HG03565 (cell line): ENCODE measurements at regions not wholly inside any gene's neighbourhood (a gene's known extent, or its start where the extent isn't known, plus 50 kb on each side); places are given as distances from the start of the nearest gene placed in this dataset.

Experiments used
- ATAC-seq: cut with Tn5 transposase; IDR thresholded peaks from one replicate; pipeline ENCODE4 v1.9.1; 2021; ENCODE audit warnings: mild to moderate bottlenecking, moderate library complexity; ENCODE audit not compliant: unreplicated experiment

DNA sequence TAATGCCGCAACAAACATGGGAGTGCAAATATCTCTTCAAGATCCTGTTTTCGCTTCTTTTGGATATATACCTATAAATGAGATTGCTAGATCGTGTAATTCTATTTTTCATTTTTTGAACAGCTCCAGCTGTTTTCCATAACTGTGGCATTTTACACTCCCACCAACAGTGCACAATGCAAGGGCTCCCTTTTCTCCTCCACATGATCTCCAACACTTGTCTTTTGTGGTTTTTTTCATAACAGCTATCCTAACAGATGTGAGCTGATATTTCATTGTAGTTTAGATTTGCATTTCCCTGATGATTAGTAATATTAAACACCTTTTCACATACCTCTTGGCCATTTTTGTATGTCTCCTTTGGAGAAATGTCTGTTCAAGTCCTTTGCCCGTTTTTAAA lies 58.6 kb upstream of the TJP1 start:
- no peak for ATAC-seq

DNA sequence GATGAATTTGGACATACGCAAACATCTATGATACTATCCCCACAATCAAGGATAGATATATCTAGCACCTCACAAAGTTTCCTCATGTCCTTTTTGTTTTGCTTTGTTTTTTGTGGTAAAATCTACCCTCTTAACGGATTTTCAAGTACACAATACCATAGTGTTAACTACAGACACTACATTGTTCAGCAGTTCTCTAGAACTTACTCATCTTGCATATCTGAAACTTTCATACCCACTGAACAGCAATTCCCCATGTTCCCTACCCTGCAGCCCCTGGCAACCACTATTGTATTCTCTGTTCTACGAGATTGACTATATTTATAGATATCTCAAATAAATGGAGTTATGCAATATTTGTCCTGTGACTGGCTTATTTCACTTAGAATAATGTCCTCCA lies 58.1 kb upstream of the TJP1 start:
- peak; percentile 71 for ATAC-seq

DNA sequence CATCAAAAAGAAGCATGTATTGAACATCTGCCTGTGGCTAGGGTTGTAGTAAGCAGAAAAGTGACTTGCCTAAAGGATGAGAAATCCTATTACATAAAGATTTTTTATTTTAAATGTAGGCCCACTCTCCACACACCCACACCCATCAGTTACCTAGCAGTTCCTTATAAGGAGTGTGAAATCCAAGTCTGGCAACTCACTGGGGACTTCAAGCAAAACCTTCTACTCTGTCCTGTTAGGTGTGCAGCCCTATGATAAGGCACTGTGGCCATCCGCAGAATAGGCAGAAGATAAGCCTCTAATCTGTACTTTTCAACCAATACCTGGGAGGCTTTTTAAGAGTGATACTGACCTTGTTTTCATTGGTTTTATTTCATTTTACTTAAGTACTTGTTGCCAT lies 52.7 kb upstream of the TJP1 start:
- ATAC-seq: no peak

DNA sequence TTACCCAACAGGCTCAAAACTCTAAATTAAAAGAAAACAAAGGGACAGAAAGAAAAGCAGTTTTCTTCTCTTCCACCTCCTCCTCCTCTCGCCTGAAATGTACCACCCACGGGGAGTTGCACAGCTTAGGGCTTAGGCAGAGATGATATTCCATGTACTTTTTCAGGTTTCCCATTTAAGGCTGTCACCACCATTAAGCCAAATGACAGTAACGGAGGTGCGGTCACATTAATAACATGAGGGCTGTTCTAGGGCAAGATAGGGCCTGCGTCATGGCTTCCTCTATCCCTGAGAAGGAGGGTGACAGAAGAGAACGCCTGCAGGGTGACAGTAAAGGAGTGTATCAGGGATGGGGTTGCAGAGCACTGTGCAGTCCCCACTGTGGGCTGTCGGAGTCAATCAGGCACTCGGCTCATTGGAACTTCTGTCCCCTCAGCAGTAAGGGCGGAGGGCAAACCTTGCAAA lies 51.7 kb upstream of the TJP1 start:
- no peak for ATAC-seq

DNA sequence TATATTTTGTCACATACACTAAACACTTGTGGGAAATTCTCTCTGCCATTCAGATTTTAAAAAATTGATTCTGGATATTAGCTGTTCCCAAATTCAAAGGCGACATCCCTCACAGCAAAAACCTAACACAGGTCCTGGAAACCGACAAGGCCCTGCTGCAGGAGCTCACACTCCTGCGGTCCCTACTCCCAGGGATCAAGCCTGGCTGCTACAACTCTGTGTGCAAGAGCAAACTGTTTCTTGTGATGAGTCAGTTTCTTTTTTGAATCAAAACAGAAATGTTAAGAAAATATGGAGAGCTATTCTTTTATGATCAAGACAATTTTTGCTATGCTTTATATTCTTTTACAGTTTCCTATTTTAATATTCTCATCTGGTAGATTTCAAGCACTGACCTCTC lies 51.0 kb upstream of the TJP1 start:
- no peak for ATAC-seq

DNA sequence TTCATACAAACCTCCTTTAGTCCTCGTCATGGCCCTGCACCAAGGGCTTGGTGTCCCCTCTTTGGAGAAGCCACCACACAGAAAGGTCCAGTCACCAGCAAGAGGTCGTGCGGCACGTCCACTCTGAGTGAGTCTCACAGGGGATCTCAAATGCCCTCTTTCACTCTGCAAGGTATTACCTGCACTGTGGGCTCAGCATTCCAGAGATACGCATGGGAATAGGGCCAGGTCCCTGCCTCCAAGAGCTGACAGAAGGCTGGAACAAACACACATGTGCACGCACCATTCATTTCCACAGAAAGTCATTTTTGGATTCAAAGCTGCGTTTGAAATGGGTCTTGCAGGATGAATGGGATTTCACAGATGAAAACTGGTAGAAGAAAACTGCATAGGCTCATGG lies 50.4 kb upstream of the TJP1 start:
- ATAC-seq: no peak
